Peyer's patch (tissue), 4 donors: ENCODE measurements at regions not wholly inside any gene's neighbourhood (a gene's known extent, or its start where the extent isn't known, plus 50 kb on each side); places are given as distances from the start of the nearest gene placed in this dataset.

Source experiments
- POLR2A ChIP-seq, 2 donors: fragments of 450-650 bp; IDR thresholded peaks; one replicate each; pipeline ENCODE4 v1.5.1; 2017; ENCODE audit warnings: antibody characterized with exemption in 2 of 2, mild to moderate bottlenecking in 2 of 2, moderate library complexity in 2 of 2
- TF ChIP-seq, protein P1 (sequence below), 6 experiments: fragments of 450-650 bp in 4 of 6; fragments of 200-600 bp in 2 of 6; sonication (generic) in 1 of 6; IDR thresholded peaks; one replicate each; pipeline ENCODE4 v1.5.1; 2017 to 2019; ENCODE audit warnings: antibody characterized with exemption in 6 of 6, mild to moderate bottlenecking in 3 of 6, moderate library complexity in 1 of 6

DNA sequence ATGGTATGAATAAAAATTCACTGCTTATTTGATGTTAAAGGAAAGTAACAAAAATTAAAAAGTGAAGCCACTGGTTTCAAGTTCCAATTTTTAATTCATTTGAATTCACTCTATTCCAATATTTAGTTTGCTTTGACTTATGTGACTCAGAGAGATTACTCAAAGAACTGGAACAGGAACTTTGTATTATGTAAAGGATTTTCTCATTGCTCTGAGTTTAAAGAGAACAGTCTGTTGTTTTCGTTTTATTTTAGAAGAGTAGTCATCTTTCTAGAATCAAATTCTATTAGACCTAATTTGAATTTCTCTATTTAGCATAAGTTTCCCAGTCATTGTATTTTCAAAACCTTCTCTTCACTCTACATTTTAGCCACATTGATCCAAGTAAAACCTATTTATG is 300.1 kb upstream of the SLC8A1 start:
- no peak for TF ChIP-seq POLR2A (IDR thresholded peaks at IDR 0.05)
- TF ChIP-seq, protein P1, sequence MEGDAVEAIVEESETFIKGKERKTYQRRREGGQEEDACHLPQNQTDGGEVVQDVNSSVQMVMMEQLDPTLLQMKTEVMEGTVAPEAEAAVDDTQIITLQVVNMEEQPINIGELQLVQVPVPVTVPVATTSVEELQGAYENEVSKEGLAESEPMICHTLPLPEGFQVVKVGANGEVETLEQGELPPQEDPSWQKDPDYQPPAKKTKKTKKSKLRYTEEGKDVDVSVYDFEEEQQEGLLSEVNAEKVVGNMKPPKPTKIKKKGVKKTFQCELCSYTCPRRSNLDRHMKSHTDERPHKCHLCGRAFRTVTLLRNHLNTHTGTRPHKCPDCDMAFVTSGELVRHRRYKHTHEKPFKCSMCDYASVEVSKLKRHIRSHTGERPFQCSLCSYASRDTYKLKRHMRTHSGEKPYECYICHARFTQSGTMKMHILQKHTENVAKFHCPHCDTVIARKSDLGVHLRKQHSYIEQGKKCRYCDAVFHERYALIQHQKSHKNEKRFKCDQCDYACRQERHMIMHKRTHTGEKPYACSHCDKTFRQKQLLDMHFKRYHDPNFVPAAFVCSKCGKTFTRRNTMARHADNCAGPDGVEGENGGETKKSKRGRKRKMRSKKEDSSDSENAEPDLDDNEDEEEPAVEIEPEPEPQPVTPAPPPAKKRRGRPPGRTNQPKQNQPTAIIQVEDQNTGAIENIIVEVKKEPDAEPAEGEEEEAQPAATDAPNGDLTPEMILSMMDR (IDR thresholded peaks at IDR 0.05): no peak
